ENCODE measurements at regions not wholly inside any gene's neighbourhood (a gene's known extent, or its start where the extent isn't known, plus 50 kb on each side); places are given as distances from the start of the nearest gene placed in this dataset.

DNA sequence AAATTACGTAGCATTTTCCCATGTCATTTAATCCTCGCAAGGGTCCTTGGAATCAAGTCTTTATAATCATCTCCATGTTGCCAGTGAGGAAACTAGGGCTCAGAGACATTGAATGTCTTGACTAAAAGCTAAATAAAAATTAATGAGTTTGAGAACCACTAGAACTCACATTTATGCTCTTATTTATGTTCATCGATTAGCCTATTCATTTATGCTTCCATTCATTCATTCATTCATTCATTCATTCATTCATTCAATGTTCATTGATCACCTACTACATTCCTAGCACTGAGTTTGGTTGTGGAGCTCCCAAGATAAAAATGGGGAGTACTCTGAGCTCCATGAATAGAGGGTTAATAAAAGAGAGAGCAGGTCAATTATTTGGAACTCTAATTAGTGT lies 59.7 kb downstream of the KCNA1 start:
- no peaks in the 10 kb centered on the region for H3K36me3 ChIP-seq
- peaks cover 44% of the 10 kb centered on the region for H3K27me3 ChIP-seq (replicated peaks)
- H3K4me3 ChIP-seq: no peak overlapping the region
- no peak overlapping the region for H3K27ac ChIP-seq
- H3K9me3 ChIP-seq (replicated peaks): no peaks in the 10 kb centered on the region; the same call in 1 of the 2 replicates
- no peaks in the 10 kb centered on the region for H3K4me1 ChIP-seq (replicated peaks)
- no peak for DNase-seq (ENCODE audit: low read depth in 1 of 2, low spot score in 2 of 2)

- H3K4me1 ChIP-seq (replicated peaks): no peaks in the 10 kb centered on the region
- H3K36me3 ChIP-seq: no peaks in the 10 kb centered on the region
These were observed 64.5 kb downstream of the KCNA1 start for GRCh38 chr12:4974217-4974616.

GRCh38 chr12:4975574-4975973 lies 65.9 kb downstream of the KCNA1 start:
- Histone ChIP-seq H3K36me3 (no peaks in the 10 kb centered on the region), H3K4me3 (no peak overlapping the region), H3K4me1 (replicated peaks) (no peaks in the 10 kb centered on the region), H3K9me3 (replicated peaks) (no peaks in the 10 kb centered on the region), H3K27me3 (replicated peaks) (peaks cover 21% of the 10 kb centered on the region), H3K27ac (no peak overlapping the region)
- DNase-seq (ENCODE audit: low read depth in 1 of 2, low spot score in 2 of 2): no peak

More at GRCh38 chr12:4974217-4974616, 64.5 kb downstream of the KCNA1 start:
- peaks cover 24% of the 10 kb centered on the region for H3K27me3 ChIP-seq (replicated peaks)
- no peak for DNase-seq (ENCODE audit: low read depth in 1 of 2, low spot score in 2 of 2)
- no peak overlapping the region for H3K4me3 ChIP-seq
- H3K27ac ChIP-seq: no peak overlapping the region
- H3K9me3 ChIP-seq (replicated peaks): no peaks in the 10 kb centered on the region

GRCh38 chr12:4977102-4977501 lies 66.6 kb upstream of the KCNA5 start:
- Histone ChIP-seq H3K9me3 (replicated peaks) (no peaks in the 10 kb centered on the region), H3K27ac (no peak overlapping the region), H3K4me3 (no peak overlapping the region), H3K36me3 (no peaks in the 10 kb centered on the region), H3K27me3 (replicated peaks) (peaks cover 21% of the 10 kb centered on the region), H3K4me1 (replicated peaks) (no peaks in the 10 kb centered on the region)
- no peak for DNase-seq (ENCODE audit: low read depth in 1 of 2, low spot score in 2 of 2)

DNA sequence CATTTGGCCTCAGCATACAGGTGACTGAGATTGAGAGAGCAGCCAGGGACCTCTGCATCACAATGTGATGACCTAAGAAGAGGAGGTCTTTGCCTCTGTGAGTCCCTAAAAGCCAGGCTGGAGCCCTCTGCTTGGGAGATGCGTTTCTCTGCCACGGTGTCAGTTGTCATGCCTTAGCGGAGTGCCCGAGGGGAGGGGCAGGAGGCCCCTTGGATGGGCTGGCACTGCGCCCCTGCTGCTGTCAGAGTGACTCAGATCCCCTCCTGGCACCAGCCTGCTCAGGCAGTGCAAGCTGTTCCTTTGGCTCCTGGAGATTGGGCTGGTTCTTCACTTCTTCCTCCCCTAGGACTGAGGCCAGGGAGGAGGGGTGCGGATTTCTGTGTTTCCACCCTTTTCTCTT lies 64.9 kb upstream of the KCNA5 start:
- Histone ChIP-seq H3K27me3 (replicated peaks) (peaks cover 17% of the 10 kb centered on the region), H3K4me3 (no peak overlapping the region), H3K4me1 (replicated peaks) (no peaks in the 10 kb centered on the region), H3K27ac (no peak overlapping the region), H3K9me3 (replicated peaks) (no peaks in the 10 kb centered on the region), H3K36me3 (no peaks in the 10 kb centered on the region)
- DNase-seq (ENCODE audit: low read depth in 1 of 2, low spot score in 2 of 2): no peak

- DNase-seq (ENCODE audit: low read depth in 1 of 2, low spot score in 2 of 2): no peak
- no peak overlapping the region for H3K4me3 ChIP-seq
- no peaks in the 10 kb centered on the region for H3K4me1 ChIP-seq (replicated peaks)
- H3K36me3 ChIP-seq: no peaks in the 10 kb centered on the region
- H3K9me3 ChIP-seq (replicated peaks): no peaks in the 10 kb centered on the region
- H3K27me3 ChIP-seq (replicated peaks): peaks cover 15% of the 10 kb centered on the region
- H3K27ac ChIP-seq: no peak overlapping the region
These were observed 63.9 kb upstream of the KCNA5 start for GRCh38 chr12:4979737-4980136.

DNA sequence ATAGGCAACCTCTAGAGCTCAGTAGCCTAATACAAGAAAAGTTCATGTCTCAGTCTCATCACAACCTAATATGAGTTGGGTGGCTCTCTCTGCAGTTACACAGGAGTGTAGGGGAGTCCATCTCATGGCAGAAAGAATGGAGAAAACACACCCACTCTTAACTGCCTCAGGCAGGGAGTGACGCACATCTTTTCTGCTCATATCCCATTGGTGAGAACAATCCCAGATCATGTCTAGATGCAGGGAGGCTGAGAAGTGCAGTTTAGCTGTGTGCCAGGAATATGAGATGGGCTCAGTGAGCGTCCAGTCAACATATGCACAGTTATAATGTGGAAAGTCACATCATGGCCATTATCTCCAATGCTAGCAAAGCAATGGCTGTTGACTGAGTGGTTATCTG lies 59.3 kb upstream of the KCNA5 start:
- no peaks in the 10 kb centered on the region for H3K9me3 ChIP-seq (replicated peaks)
- peaks cover 49% of the 10 kb centered on the region for H3K27me3 ChIP-seq (replicated peaks)
- H3K4me1 ChIP-seq (replicated peaks): no peaks in the 10 kb centered on the region
- H3K4me3 ChIP-seq: no peak overlapping the region
- no peak overlapping the region for H3K27ac ChIP-seq
- no peaks in the 10 kb centered on the region for H3K36me3 ChIP-seq
- no peak for DNase-seq (ENCODE audit: low read depth in 1 of 2, low spot score in 2 of 2)

GRCh38 chr12:4984971-4985370 lies 58.7 kb upstream of the KCNA5 start:
- H3K27ac ChIP-seq: no peak overlapping the region
- H3K4me3 ChIP-seq: no peak overlapping the region
- H3K9me3 ChIP-seq (replicated peaks): no peaks in the 10 kb centered on the region
- no peak for DNase-seq (ENCODE audit: low read depth in 1 of 2, low spot score in 2 of 2)
- no peaks in the 10 kb centered on the region for H3K4me1 ChIP-seq (replicated peaks)
- H3K36me3 ChIP-seq: no peaks in the 10 kb centered on the region
- H3K27me3 ChIP-seq (replicated peaks): peaks cover 48% of the 10 kb centered on the region

DNA sequence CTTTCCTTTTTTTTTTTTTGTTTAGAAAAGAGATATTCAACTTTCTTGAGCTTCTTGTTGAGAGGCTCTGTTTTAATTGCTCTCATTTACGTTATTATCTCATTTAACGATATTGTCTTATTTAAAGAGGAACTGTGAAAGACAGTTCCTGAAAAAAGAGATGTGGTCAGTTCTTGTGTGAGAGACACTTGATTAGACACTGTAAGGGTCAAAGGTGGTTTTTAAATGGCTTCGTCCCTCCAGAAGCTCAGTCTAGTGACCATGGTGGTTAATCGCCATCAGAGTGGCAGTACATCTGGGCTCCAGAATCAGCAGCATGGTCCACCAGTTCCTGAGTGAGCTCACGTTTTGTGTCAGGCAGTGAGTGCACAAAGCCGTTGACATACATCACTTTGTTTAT lies 57.9 kb upstream of the KCNA5 start:
- no peaks in the 10 kb centered on the region for H3K36me3 ChIP-seq
- H3K4me3 ChIP-seq: no peak overlapping the region
- H3K4me1 ChIP-seq (replicated peaks): no peaks in the 10 kb centered on the region
- peaks cover 54% of the 10 kb centered on the region for H3K27me3 ChIP-seq (replicated peaks)
- no peak overlapping the region for H3K27ac ChIP-seq
- DNase-seq (ENCODE audit: low read depth in 1 of 2, low spot score in 2 of 2): no peak
- H3K9me3 ChIP-seq (replicated peaks): no peaks in the 10 kb centered on the region

DNA sequence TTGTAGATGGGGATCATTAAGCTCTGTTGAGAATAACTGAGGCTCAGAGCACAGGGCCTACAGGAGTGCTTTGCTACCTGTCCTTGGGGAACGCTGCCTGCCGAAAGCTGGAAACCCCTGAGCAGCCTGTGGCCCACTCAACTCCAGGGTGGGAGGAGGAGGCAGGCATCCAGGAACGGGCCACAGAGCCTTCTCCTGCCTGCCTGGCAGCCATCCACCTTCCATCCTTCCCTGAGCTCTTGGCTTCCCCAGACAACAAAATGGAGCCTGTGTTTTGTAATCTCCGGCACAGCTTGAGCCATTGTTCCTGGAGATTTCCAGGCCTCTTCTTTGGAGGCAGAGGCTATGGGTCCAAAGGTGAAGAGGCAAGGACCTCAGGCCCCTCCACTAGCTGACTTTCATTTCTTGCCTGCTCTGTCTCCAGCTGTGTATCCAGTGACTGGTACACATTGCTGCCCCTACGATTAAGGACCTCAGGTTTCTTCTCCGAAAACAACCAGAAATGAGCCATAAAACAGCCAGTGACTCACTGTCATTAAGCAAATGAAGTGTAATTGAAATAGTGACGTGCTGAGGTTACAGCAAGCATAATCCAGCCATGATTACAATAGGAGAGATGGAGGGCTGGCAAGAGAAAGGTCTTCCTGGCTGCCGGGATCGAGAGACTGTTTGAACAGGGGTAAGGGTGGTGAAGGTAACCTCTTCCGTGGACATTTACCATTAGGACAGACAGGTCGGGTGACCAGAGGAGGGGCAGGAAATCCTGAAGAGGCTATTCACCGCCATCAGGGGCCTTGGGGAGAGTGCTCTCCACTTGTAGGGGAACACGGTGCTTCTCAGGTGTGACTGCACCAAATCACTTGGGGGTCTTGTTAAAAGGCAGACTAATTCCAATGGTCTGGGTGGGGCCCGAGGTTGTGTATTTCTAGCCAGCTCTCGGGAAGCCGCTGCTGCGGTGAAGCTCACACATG lies 56.3 kb upstream of the KCNA5 start:
- H3K27ac ChIP-seq: no peak overlapping the region
- H3K4me1 ChIP-seq (replicated peaks): no peaks in the 10 kb centered on the region
- no peak for DNase-seq (ENCODE audit: low read depth in 1 of 2, low spot score in 2 of 2)
- no peaks in the 10 kb centered on the region for H3K9me3 ChIP-seq (replicated peaks)
- no peaks in the 10 kb centered on the region for H3K36me3 ChIP-seq
- H3K4me3 ChIP-seq: no peak overlapping the region
- H3K27me3 ChIP-seq (replicated peaks): peaks cover 60% of the 10 kb centered on the region

GRCh38 chr12:4991373-4991772 lies 52.3 kb upstream of the KCNA5 start:
- no peaks in the 10 kb centered on the region for H3K36me3 ChIP-seq
- H3K27me3 ChIP-seq (replicated peaks): peaks cover 54% of the 10 kb centered on the region
- no peaks in the 10 kb centered on the region for H3K9me3 ChIP-seq (replicated peaks)
- H3K27ac ChIP-seq: no peak overlapping the region
- H3K4me1 ChIP-seq (replicated peaks): no peaks in the 10 kb centered on the region
- H3K4me3 ChIP-seq: no peak overlapping the region
- DNase-seq (ENCODE audit: low read depth in 1 of 2, low spot score in 2 of 2): no peak

- Histone ChIP-seq H3K27ac (no peak overlapping the region), H3K4me3 (no peak overlapping the region), H3K36me3 (no peaks in the 10 kb centered on the region), H3K27me3 (replicated peaks) (peaks cover 49% of the 10 kb centered on the region), H3K4me1 (replicated peaks) (no peaks in the 10 kb centered on the region; the same call in 1 of the 2 replicates), H3K9me3 (replicated peaks) (no peaks in the 10 kb centered on the region)
- DNase-seq (ENCODE audit: low read depth in 1 of 2, low spot score in 2 of 2): no peak
These were observed 51.9 kb upstream of the KCNA5 start for GRCh38 chr12:4991801-4992200.

DNA sequence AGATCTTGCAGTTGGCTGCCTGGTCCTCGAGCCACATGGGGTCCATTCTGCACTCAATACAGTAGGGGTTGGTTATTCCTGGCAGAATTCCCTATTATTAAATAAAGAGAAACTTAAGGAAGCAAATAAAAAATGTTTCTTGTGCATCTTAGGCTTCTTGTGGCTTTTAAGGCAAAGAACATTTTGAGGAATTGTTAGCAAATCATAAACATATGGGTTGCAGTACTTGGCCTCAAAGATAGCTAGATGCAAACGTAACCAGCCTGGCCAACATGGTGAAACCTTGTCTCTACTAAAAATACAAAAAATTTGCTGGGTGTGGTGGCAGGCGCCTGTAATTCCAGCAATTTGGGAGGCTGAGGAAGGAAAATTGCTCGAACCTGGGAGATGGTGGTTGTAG lies 50.8 kb upstream of the KCNA5 start:
- H3K27me3 ChIP-seq (replicated peaks): peaks cover 39% of the 10 kb centered on the region
- no peaks in the 10 kb centered on the region for H3K36me3 ChIP-seq
- H3K4me1 ChIP-seq (replicated peaks): peaks cover 7% of the 10 kb centered on the region

More for the DNA sequence above, 50.8 kb upstream of the KCNA5 start:
- Histone ChIP-seq H3K27ac (no peak overlapping the region), H3K4me3 (no peak overlapping the region), H3K9me3 (replicated peaks) (no peaks in the 10 kb centered on the region)
- no peak for DNase-seq (ENCODE audit: low read depth in 1 of 2, low spot score in 2 of 2)
